ENCODE measurements at regions not wholly inside any gene's neighbourhood (a gene's known extent, or its start where the extent isn't known, plus 50 kb on each side); places are given as distances from the start of the nearest gene placed in this dataset.

DNA sequence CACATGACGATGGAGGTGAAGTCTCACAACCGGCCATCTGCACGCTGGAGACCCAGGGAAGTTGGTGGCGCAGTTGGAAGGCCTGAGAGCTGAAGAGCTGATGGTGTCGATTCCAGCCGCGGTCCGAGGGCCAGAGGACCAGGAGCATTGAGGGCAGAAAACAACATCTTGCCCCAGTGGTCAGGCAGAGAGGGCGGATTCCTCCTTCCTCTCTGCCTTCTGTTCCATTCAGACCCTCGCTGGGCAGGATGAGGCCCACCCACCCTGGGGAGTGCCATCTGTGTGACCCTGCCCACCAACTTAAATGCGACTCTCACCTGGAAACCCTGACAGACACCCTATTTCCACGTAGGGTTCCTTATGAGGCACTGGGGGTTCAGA is 120.7 kb upstream of the PMEPA1 start:
- TF ChIP-seq POLR2A (IDR thresholded peaks at IDR 0.05; ENCODE audit: low read depth, low read length) (no peak), POLR2AphosphoS5 (IDR thresholded peaks at IDR 0.05; ENCODE audit: low read depth, low read length) (no peak), TAF1 (IDR thresholded peaks at IDR 0.05; ENCODE audit: low read depth, low read length) (no peak), SPI1 (IDR thresholded peaks at IDR 0.05; ENCODE audit: low read depth, low read length) (no peak), PAX5 (IDR thresholded peaks at IDR 0.05; ENCODE audit: insufficient read depth, low read length, severe bottlenecking) (no peak)

Data from GM12891 (cell line).